Prostate gland (tissue), 2 donors: ENCODE measurements at regions not wholly inside any gene's neighbourhood (a gene's known extent, or its start where the extent isn't known, plus 50 kb on each side); places are given as distances from the start of the nearest gene placed in this dataset.

Experiments
- POLR2A ChIP-seq: fragments of 450-650 bp; IDR thresholded peaks from one replicate; pipeline ENCODE4 v1.6.1; 2016; ENCODE audit warnings: antibody characterized with exemption, mild to moderate bottlenecking
- POLR2AphosphoS5 ChIP-seq: sonication (generic); formaldehyde crosslinking; IDR thresholded peaks from one replicate; pipeline ENCODE4 v1.6.1; 2017; ENCODE audit warnings: antibody characterized with exemption
- TF ChIP-seq, protein P1 (sequence below), 4 experiments: fragments of 200-600 bp in 2 of 4; fragments of 450-650 bp in 2 of 4; sonication (generic) in 2 of 4; IDR thresholded peaks; 1 replicate in 3 of 4; 2 replicates in 1 of 4; pipeline ENCODE4 v1.5.1; 2016 to 2019; ENCODE audit warnings: antibody characterized with exemption in 4 of 4, mild to moderate bottlenecking in 2 of 4, moderate library complexity in 2 of 4

DNA sequence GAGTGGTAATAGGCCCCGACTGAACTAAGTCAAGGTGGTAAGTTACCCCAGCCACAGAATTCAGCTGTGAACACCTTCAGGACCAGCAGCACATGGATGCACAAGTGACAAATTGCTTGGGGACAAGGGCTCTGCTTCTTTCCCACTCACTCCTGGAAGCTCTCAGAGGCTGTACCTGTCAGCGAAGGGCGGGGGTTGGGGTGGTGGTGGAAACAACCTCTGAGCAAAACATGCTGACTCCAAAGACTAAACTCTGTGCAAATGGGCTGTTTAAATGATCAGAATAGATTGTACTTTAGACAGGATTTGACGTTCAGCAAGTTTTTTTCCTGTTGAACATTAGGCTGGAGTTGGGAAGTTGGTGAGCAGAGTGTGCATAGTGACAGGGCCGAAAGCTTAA is 544.5 kb upstream of the ZNF608 start:
- no peak for TF ChIP-seq POLR2A
- TF ChIP-seq, protein P1, sequence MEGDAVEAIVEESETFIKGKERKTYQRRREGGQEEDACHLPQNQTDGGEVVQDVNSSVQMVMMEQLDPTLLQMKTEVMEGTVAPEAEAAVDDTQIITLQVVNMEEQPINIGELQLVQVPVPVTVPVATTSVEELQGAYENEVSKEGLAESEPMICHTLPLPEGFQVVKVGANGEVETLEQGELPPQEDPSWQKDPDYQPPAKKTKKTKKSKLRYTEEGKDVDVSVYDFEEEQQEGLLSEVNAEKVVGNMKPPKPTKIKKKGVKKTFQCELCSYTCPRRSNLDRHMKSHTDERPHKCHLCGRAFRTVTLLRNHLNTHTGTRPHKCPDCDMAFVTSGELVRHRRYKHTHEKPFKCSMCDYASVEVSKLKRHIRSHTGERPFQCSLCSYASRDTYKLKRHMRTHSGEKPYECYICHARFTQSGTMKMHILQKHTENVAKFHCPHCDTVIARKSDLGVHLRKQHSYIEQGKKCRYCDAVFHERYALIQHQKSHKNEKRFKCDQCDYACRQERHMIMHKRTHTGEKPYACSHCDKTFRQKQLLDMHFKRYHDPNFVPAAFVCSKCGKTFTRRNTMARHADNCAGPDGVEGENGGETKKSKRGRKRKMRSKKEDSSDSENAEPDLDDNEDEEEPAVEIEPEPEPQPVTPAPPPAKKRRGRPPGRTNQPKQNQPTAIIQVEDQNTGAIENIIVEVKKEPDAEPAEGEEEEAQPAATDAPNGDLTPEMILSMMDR (IDR thresholded peaks at IDR 0.05): no peak
- no peak for TF ChIP-seq POLR2AphosphoS5
